ENCODE measurements at regions not wholly inside any gene's neighbourhood (a gene's known extent, or its start where the extent isn't known, plus 50 kb on each side); places are given as distances from the start of the nearest gene placed in this dataset.

- Histone ChIP-seq H3K36me3 (no peaks in the 10 kb centered on the region), H3K4me3 (no peak overlapping the region), H3K27me3 (ENCODE audit: low read depth) (no peaks in the 10 kb centered on the region), H3K9me3 (no peaks in the 10 kb centered on the region), H3K27ac (no peak overlapping the region), H3K4me1 (no peaks in the 10 kb centered on the region)
- intact Hi-C loops (cut with DNase I) = no loop called here
- ATAC-seq (no peak), DNase-seq (no peak)
- no peak for TF ChIP-seq CTCF (IDR thresholded peaks at IDR 0.05)
Measured at GRCh38 chr12:87671757-87672156, 357.4 kb downstream of the C12orf50 start.

GRCh38 chr12:87670448-87670847 is 358.8 kb downstream of the C12orf50 start:
- Histone ChIP-seq H3K36me3 (no peaks in the 10 kb centered on the region), H3K4me3 (no peak overlapping the region), H3K27ac (no peak overlapping the region), H3K4me1 (no peaks in the 10 kb centered on the region), H3K27me3 (ENCODE audit: low read depth) (no peaks in the 10 kb centered on the region), H3K9me3 (no peaks in the 10 kb centered on the region)
- DNase-seq (no peak), ATAC-seq (no peak)
- intact Hi-C loops (cut with DNase I) = no loop called here
- no peak for TF ChIP-seq CTCF (IDR thresholded peaks at IDR 0.05)

GRCh38 chr12:87667378-87667777 is 361.8 kb downstream of the C12orf50 start:
- Histone ChIP-seq H3K36me3 (no peaks in the 10 kb centered on the region), H3K4me1 (no peaks in the 10 kb centered on the region), H3K27ac (no peak overlapping the region), H3K4me3 (no peak overlapping the region), H3K27me3 (ENCODE audit: low read depth) (no peaks in the 10 kb centered on the region), H3K9me3 (no peaks in the 10 kb centered on the region)
- intact Hi-C loops (cut with DNase I) = no loop called here
- DNase-seq (no peak), ATAC-seq (peak in 1 of 2 donors; percentile 49)
- TF ChIP-seq CTCF (IDR thresholded peaks at IDR 0.05) = no peak

- no peak for DNase-seq
- no peak overlapping the region for H3K27ac ChIP-seq
- no peaks in the 10 kb centered on the region for H3K27me3 ChIP-seq (ENCODE audit: low read depth)
- H3K9me3 ChIP-seq = no peaks in the 10 kb centered on the region
- peak in 1 of 2 donors; percentile 77 for ATAC-seq
- no peaks in the 10 kb centered on the region for H3K36me3 ChIP-seq
- no peaks in the 10 kb centered on the region for H3K4me1 ChIP-seq
- H3K4me3 ChIP-seq = peak overlapping the region; percentile 32
- intact Hi-C loops (cut with DNase I) = no loop called here
- no peak for TF ChIP-seq CTCF (IDR thresholded peaks at IDR 0.05)
Measured at GRCh38 chr12:87661786-87662377, 367.3 kb downstream of the C12orf50 start.

- ATAC-seq = no peak
- DNase-seq = no peak
- intact Hi-C loops (cut with DNase I) = no loop called here
- no peaks in the 10 kb centered on the region for H3K4me1 ChIP-seq
- TF ChIP-seq CTCF (IDR thresholded peaks at IDR 0.05) = no peak
- no peak overlapping the region for H3K27ac ChIP-seq
- peak overlapping the region; percentile 32 for H3K4me3 ChIP-seq
- H3K36me3 ChIP-seq = no peaks in the 10 kb centered on the region
- H3K9me3 ChIP-seq = no peaks in the 10 kb centered on the region
- H3K27me3 ChIP-seq (ENCODE audit: low read depth) = no peaks in the 10 kb centered on the region
Measured at GRCh38 chr12:87660987-87661774, 368.0 kb downstream of the C12orf50 start.
